GM19324 (cell line): ENCODE measurements at regions not wholly inside any gene's neighbourhood (a gene's known extent, or its start where the extent isn't known, plus 50 kb on each side); places are given as distances from the start of the nearest gene placed in this dataset.
"Not testable (repeated sequence)": the region's sequence is repeated elsewhere in the genome, so short reads cannot be mapped to it uniquely, and the experiment has no call there.

Experiments used
- ATAC-seq: cut with Tn5 transposase; IDR thresholded peaks from one replicate; pipeline ENCODE4 v1.9.1; 2021; ENCODE audit warnings: mild to moderate bottlenecking, moderate library complexity; ENCODE audit not compliant: unreplicated experiment, low FRiP score

DNA sequence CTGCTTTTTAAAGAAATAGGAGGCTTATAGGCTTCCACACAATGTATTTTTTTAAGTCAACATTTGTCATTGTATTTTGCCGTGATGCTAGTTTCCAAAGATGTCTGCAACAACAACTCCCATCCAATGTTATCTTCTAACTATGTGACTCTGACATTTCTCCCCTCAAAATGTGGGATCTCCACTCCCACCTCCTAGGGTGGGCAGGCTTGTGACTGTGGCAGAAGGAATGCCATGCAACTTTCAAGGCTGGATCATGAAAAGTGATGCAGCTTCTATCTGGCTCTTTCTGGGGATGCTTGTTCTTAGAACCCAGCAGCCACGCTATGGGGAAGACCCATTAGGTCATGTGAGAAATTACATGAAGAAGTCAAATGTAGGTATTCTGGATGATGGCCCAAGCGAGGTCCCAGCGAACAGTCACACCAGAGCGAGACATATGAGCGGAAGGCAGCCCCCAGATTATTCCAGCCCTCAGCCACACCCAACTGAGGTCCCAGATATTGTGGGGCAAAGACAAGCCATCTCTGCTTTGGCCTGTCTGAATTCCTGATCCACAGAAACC lies 124.3 kb downstream of the BDH1 start:
- ATAC-seq, result no peak

DNA sequence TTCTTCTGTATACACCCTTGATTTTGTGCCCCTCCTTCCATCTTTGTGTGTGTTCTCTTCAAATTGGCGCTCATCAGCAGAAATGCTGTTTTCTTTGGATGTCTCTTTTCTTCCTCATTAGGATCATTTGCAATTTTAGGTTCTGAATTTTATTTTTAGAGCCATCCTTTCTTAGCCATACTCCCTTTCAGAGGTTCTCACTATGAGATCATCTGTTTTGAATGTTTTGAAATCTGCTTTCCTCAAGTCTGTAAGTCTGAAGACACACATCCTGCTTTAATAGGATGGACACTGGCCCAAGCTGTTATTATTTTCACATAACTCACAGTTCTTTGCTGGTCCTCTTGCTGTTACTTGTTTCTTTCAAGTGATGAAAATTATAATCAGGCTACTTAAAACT lies 124.8 kb downstream of the BDH1 start:
- ATAC-seq, result no peak

GRCh38 chr3:197430502-197430901 lies 125.3 kb downstream of the BDH1 start:
- no peak for ATAC-seq

DNA sequence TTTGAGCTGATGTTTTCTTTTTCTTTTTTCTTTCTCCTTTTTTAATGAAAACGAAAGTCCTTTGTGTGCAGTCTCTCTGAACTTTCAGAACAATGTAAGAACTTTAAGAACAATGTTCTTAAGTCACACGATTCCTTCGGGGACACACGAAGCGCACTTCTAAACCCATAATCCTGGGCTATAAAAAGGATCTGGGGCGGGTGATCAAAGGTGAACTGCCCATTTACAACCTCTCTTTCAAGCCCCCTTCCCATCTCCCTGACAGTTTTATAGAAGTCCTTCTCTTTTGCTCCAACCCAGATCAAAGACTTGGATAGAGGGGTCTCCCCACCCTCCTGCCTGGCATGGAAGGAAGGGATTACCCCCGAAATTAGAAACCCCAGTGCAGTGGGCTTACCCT lies 126.8 kb downstream of the BDH1 start:
- ATAC-seq, result no peak

DNA sequence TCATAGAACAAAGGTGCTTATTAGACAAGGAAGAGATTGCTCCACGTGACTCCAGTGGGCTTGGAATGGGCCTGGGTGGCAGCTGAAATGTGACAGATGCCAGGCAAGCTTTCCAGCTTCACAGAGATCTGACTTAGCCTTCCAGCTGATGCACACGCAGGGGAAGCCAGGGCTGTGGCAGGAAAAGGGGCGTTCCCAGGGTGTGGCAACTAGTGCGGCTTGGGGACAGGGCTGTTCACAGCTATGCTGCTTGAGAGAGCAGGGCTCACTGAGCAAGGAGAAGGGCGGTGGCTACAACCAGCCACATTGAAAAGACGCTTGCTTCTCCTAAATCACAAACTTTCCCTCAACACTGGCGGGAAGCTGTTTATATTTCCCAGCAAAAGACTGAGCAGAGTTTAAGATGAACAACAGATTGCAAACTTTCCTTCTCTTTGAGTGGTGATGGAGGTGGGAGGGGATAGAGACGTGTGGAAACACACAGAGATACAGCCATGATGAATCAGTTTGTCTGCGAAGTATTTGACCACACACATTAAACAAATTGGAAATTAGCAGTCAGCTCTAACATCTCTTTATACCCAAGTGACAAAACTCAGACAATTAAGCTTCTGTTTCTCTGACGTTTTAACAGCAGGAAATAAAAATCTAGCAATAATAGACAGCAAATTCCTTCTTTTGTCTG lies 127.5 kb downstream of the BDH1 start:
- no peak for ATAC-seq

GRCh38 chr3:197427021-197427420 lies 128.6 kb upstream of the DLG1 start:
- no peak for ATAC-seq

DNA sequence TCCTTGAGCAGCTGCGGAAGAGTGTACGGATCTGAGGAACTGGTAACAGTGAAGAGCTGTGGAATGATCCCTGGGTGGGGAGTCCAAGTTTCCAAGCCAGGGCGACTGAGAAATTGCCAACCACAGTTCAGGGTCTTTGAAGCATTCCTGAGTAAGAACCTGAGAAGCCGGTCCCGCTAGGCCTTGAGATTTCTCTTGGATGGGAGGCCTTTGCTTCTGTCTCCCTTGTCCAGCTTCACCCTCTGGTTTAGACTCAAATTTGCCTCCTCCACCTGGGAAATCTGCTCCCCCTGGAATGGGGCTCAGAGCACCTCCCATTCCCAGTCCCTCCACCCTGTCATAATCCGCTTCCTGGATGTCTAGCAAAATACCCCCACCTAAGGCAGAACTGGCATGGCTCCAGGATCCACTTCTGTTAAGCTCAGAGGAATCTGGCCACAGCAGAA lies 127.7 kb upstream of the DLG1 start:
- ATAC-seq, result no peak

- no peak for ATAC-seq
Measured at GRCh38 chr3:197425485-197426120, 127.2 kb upstream of the DLG1 start.

GRCh38 chr3:197424674-197425484 lies 126.5 kb upstream of the DLG1 start:
- no peak for ATAC-seq

- ATAC-seq, result no peak
Measured at GRCh38 chr3:197424266-197424665, 125.9 kb upstream of the DLG1 start.

GRCh38 chr3:197423376-197423775 lies 125.0 kb upstream of the DLG1 start:
- ATAC-seq, result no peak

- ATAC-seq, result no peak
Measured at GRCh38 chr3:197422506-197422905, 124.1 kb upstream of the DLG1 start.

GRCh38 chr3:197421021-197421420 lies 122.6 kb upstream of the DLG1 start:
- no peak for ATAC-seq

- no peak for ATAC-seq
Measured at GRCh38 chr3:197420566-197420965, 122.2 kb upstream of the DLG1 start.

DNA sequence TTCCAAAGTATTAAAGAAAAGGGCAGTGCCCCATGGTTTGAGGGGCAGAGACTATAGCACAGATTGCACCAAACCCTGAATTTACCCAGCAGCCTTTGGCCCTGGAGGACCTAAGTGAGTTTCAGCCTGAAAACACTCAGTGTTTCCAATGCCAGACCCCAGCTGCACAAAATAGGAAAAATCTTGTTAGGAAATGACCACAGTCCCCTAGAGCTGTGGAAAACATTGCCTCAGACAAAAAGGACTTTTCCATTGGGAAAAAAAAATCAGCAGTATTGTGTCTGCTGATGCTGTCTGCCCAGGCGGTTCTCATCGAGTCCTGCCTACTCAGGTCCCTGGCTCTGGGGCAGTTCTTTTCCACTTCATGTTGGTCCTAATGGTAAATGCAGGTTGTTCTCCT lies 121.7 kb upstream of the DLG1 start:
- ATAC-seq, result no peak

GRCh38 chr3:197419696-197420095 lies 121.3 kb upstream of the DLG1 start:
- no peak for ATAC-seq

- no peak for ATAC-seq
Measured at GRCh38 chr3:197417911-197418618, 119.7 kb upstream of the DLG1 start.

DNA sequence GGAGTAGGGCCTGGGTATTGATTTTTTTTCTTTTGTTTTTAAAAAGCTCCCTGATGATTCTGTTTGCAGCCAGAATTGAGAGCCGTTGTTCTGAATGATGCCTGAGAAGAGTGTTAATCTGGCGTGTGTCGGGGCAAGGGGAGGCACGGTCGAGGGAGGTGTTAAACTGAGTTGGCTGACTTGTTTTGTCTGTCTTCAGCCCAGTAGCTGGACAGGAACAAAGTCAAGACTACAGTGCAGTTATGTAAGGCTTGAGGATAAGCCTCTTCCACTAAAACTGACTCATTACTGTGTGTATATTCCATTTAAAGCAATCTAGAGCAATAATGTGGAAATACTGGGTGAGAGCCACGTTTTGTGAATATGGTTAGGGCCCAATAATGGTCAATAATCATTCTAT lies 119.0 kb upstream of the DLG1 start:
- ATAC-seq, result no peak

GRCh38 chr3:197411899-197412298 lies 113.5 kb upstream of the DLG1 start:
- ATAC-seq, result not testable (repeated sequence)

DNA sequence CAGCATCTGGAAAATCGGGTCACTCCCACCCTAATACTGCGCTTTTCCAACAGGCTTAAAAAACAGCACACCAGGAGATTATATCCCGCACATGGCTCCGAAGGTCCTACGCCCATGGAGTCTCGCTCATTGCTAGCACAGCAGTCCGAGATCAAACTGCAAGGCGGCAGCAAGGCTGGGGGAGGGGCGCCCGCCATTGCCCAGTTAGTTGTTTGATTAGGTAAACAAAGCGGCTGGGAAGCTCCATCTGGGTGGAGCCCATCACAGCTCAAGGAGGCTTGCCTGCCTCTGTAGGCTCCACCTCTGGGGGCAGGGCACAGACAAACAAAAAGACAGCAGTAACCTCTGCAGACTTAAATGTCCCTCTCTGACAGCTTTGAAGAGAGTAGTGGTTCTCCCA lies 111.8 kb upstream of the DLG1 start:
- ATAC-seq, result not testable (repeated sequence)
